GM06990 (cell line): ENCODE measurements at regions not wholly inside any gene's neighbourhood (a gene's known extent, or its start where the extent isn't known, plus 50 kb on each side); places are given as distances from the start of the nearest gene placed in this dataset.

Experiments
- DNase-seq: peaks from one replicate; pipeline ENCODE4 v3.0.0-alpha.2; 2011; ENCODE audit not compliant: insufficient read length; ENCODE audit errors: extremely low read depth
- H3K27me3 ChIP-seq: replicated peaks from 2 replicates; pipeline ENCODE4 v1.6.0; 2011; ENCODE audit warnings: low read length; ENCODE audit not compliant: control insufficient read depth, insufficient read depth
- H3K36me3 ChIP-seq: 2 replicates; pipeline ENCODE4 v1.5.1; 2011; ENCODE audit warnings: low read length; ENCODE audit not compliant: control insufficient read depth, insufficient read depth
- H3K4me3 ChIP-seq: replicated peaks from 2 replicates; pipeline ENCODE4 v1.5.1; 2011; ENCODE audit warnings: low read depth, mild to moderate bottlenecking, control low read depth, low read length
- CTCF ChIP-seq: IDR thresholded peaks from 2 replicates; pipeline ENCODE4 v1.5.1; 2011; ENCODE audit warnings: low read length, control low read depth, mild to moderate bottlenecking, inconsistent platforms; ENCODE audit not compliant: insufficient read depth, poor library complexity, severe bottlenecking

GRCh38 chr10:121418126-121418777 lies 180.0 kb downstream of the FGFR2 start:
- TF ChIP-seq CTCF = no peak
- DNase-seq = no peak
- Histone ChIP-seq H3K36me3 (no peaks in the 10 kb centered on the region), H3K4me3 (no peak overlapping the region), H3K27me3 (peaks cover 2% of the 10 kb centered on the region)

GRCh38 chr10:121420006-121420405 lies 178.2 kb downstream of the FGFR2 start:
- Histone ChIP-seq H3K4me3 (no peak overlapping the region), H3K36me3 (no peaks in the 10 kb centered on the region), H3K27me3 (peaks cover 2% of the 10 kb centered on the region)
- TF ChIP-seq CTCF = no peak
- no peak for DNase-seq

- Histone ChIP-seq H3K36me3 (no peaks in the 10 kb centered on the region), H3K4me3 (no peak overlapping the region), H3K27me3 (peaks cover 2% of the 10 kb centered on the region)
- TF ChIP-seq CTCF = no peak
- no peak for DNase-seq
Observed at GRCh38 chr10:121422096-121422495, 176.1 kb downstream of the FGFR2 start.

- Histone ChIP-seq H3K36me3 (no peaks in the 10 kb centered on the region), H3K27me3 (peaks cover 2% of the 10 kb centered on the region; the same call in 1 of the 2 replicates), H3K4me3 (no peak overlapping the region)
- no peak for DNase-seq
- TF ChIP-seq CTCF = no peak
Observed at GRCh38 chr10:121425623-121426022, 172.6 kb downstream of the FGFR2 start.

- DNase-seq = no peak
- no peaks in the 10 kb centered on the region for H3K36me3 ChIP-seq
- no peak for TF ChIP-seq CTCF
- no peak overlapping the region for H3K4me3 ChIP-seq
- peaks cover 2% of the 10 kb centered on the region; the same call in 1 of the 2 replicates for H3K27me3 ChIP-seq
Observed at GRCh38 chr10:121426307-121426706, 171.9 kb downstream of the FGFR2 start.
